ENCODE measurements at regions not wholly inside any gene's neighbourhood (a gene's known extent, or its start where the extent isn't known, plus 50 kb on each side); places are given as distances from the start of the nearest gene placed in this dataset.

- no peak for DNase-seq (ENCODE audit: low spot score)
These were observed 450.6 kb upstream of the SORCS1 start for GRCh38 chr10:107614939-107615685.

GRCh38 chr10:107611115-107611514 is 446.6 kb upstream of the SORCS1 start:
- DNase-seq (ENCODE audit: low spot score) = no peak

GRCh38 chr10:107589081-107589480 is 424.6 kb upstream of the SORCS1 start:
- no peak for DNase-seq (ENCODE audit: low spot score)

- DNase-seq (ENCODE audit: low spot score) = no peak
These were observed 421.1 kb upstream of the SORCS1 start for GRCh38 chr10:107585630-107586029.

- DNase-seq (ENCODE audit: low spot score) = no peak
These were observed 419.5 kb upstream of the SORCS1 start for GRCh38 chr10:107583974-107584373.

- DNase-seq (ENCODE audit: low spot score) = no peak
These were observed 415.5 kb upstream of the SORCS1 start for GRCh38 chr10:107579970-107580369.

GRCh38 chr10:107577221-107577620 is 412.7 kb upstream of the SORCS1 start:
- no peak for DNase-seq (ENCODE audit: low spot score)

GRCh38 chr10:107576746-107577145 is 412.2 kb upstream of the SORCS1 start:
- DNase-seq (ENCODE audit: low spot score) = no peak

GRCh38 chr10:107565014-107565413 is 400.5 kb upstream of the SORCS1 start:
- no peak for DNase-seq (ENCODE audit: low spot score)

GRCh38 chr10:107561136-107561650 is 396.7 kb upstream of the SORCS1 start:
- DNase-seq (ENCODE audit: low spot score) = no peak

GRCh38 chr10:107557916-107558315 is 393.4 kb upstream of the SORCS1 start:
- DNase-seq (ENCODE audit: low spot score) = no peak

- no peak for DNase-seq (ENCODE audit: low spot score)
These were observed 389.8 kb upstream of the SORCS1 start for GRCh38 chr10:107554333-107554732.

- no peak for DNase-seq (ENCODE audit: low spot score)
These were observed 389.0 kb upstream of the SORCS1 start for GRCh38 chr10:107553470-107553869.

- no peak for DNase-seq (ENCODE audit: low spot score)
These were observed 388.5 kb upstream of the SORCS1 start for GRCh38 chr10:107552963-107553362.

- no peak for DNase-seq (ENCODE audit: low spot score)
These were observed 383.8 kb upstream of the SORCS1 start for GRCh38 chr10:107548301-107548700.

- no peak for DNase-seq (ENCODE audit: low spot score)
These were observed 382.5 kb upstream of the SORCS1 start for GRCh38 chr10:107546986-107547385.

- DNase-seq (ENCODE audit: low spot score) = no peak
These were observed 381.8 kb upstream of the SORCS1 start for GRCh38 chr10:107546284-107546683.

GRCh38 chr10:107545717-107546116 is 381.2 kb upstream of the SORCS1 start:
- no peak for DNase-seq (ENCODE audit: low spot score)

- no peak for DNase-seq (ENCODE audit: low spot score)
These were observed 380.4 kb upstream of the SORCS1 start for GRCh38 chr10:107544706-107545520.

- DNase-seq (ENCODE audit: low spot score) = no peak
These were observed 378.1 kb upstream of the SORCS1 start for GRCh38 chr10:107542607-107543006.

- DNase-seq (ENCODE audit: low spot score) = no peak
These were observed 377.5 kb upstream of the SORCS1 start for GRCh38 chr10:107542016-107542415.

- no peak for DNase-seq (ENCODE audit: low spot score)
These were observed 376.5 kb upstream of the SORCS1 start for GRCh38 chr10:107540981-107541380.

GRCh38 chr10:107529350-107529749 is 364.8 kb upstream of the SORCS1 start:
- DNase-seq (ENCODE audit: low spot score) = no peak

Data from AG08396 (cell line).